HG03175 (cell line): ENCODE measurements at regions not wholly inside any gene's neighbourhood (a gene's known extent, or its start where the extent isn't known, plus 50 kb on each side); places are given as distances from the start of the nearest gene placed in this dataset.

Experiments
- ATAC-seq: cut with Tn5 transposase; IDR thresholded peaks from one replicate; pipeline ENCODE4 v1.9.1; 2021; ENCODE audit warnings: mild to moderate bottlenecking, moderate library complexity; ENCODE audit not compliant: unreplicated experiment

DNA sequence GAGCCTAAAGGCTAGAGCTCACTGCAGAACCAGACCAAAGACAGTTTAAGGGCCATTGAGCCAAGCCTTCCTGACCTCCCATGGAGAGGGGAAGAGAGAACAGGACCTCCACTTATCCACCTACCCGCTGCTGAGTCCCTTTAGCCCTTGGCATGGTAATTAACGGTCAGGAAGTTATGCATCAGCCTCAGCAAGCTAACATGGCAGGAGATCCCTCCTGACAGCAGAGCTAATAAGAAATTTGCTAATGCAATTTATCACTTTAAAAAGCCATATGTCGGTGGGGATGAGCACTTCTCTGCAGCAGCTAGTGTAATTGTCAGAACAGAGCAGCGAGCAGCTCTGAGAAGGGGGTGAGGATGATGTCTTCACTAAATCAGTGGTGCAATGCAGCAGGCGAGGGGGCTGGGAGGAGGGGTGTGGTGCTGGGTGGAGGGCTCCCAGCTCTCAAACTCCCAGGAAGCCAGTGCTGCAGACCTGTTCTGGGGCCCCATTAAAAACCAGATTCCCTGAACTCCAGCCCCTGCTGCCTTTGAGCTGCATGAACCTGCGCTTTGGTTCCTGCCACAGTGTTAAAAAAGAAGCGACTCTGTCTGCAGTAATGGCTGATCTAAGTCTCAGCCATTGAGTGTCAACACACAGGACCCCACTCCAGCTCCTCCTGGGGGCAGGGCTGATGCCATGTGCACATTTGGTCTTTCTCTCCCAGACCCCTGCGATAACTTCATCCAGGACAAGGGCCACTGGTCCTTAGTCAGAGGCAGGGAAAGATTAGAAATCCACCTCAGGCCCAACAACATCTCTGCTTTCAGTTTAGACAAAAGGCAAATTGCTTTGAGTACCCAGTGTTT, 63.0 kb upstream of the CALM2 start:
- ATAC-seq = no peak

GRCh38 chr2:47238638-47239037, 62.3 kb upstream of the CALM2 start:
- ATAC-seq = no peak

DNA sequence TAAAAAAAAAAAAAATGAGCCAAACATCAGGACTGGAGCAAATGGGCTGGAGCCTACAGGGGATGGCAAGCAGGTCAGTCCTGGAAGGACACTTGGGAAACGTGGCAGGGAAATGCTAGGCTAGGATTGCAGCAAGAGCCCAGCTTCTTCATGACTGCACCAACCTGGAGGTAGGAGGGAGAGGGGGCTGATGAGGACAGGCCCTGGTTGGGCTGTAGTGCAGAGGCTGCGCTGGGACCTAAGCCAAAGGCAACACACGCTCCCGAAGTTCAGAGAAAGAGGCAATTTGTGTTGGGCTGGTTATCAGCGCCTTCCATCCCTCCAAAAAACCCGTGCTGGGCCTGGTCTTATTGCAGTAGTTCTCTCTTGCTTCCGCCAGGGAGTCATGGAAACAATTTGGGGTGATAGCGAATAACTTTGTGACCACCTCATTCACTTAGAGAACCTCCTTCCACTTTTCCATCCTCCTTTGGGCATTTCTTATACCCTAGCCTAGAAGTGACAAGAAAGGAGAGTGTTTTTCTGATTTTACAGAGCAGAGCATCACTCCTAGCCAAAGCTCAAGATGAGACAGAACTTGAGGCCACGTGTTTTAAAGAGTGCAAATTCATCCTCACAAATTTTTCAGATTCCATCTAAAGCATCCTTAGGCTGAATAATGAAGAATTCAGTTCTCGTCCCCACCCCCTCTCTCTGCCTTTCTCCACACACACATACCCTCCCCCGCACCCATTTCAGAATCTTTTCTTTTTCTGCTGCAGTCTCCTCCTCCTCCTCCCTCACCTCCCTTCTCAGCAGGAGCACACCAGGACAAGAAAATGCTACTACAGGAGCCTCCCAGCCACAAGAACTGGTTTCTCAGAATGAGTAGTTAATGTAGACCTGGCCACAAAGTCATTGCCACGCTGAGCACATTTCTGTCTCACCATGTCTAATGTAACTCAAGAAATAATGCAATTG, 61.3 kb upstream of the CALM2 start:
- ATAC-seq = no peak

DNA sequence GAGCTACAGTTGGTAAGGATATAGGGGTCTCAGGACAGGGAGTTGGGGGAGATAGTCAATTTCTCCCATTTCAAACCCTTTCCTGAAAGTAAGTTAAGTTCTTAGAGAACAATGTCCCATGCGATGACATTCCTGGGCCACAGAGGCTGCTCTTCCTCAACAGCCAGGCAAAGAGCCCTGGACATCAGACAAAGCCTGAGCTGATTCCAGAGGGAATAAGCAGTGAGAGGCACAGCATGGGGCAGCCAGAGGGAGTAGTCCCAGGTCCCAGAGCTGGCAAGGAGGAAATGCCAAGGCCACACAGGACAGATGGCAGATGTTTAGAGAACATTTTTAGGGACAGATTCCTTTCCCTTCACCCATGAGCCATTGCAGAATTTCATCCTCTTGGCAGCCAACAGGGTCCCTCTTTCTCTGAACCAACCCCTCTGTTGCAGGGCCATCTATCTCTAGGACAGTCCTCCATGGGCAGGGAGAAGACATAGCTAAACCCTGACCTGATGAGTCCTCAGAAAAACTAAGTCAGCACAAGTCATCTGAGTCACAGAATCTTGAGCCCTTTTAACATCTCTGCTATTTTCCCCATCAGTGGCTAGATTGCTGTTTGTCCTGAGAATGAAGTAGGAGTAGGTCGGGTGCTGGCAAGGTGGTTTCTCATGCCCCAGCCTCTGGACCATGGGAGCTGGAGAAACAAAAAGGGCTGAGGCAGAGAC, 60.3 kb upstream of the CALM2 start:
- ATAC-seq = no peak

DNA sequence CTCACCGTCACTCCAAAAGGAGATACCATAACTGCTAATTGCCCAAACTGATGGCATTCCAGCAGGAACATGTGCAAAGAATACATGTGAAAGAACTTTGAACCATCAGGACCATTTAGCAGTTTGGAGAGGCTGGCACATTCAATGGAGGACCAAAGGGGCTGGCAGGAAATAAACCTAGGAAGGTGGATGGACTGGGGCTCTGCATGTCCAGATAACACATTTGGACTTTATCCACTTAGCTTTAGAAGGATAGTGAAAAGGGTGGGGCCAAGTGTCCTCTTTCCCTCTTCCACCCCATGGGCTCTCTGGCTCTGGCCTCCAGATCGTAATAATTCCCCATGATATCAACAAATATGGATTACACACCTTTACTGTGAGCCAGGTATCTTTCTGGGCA, 58.8 kb upstream of the CALM2 start:
- no peak for ATAC-seq

DNA sequence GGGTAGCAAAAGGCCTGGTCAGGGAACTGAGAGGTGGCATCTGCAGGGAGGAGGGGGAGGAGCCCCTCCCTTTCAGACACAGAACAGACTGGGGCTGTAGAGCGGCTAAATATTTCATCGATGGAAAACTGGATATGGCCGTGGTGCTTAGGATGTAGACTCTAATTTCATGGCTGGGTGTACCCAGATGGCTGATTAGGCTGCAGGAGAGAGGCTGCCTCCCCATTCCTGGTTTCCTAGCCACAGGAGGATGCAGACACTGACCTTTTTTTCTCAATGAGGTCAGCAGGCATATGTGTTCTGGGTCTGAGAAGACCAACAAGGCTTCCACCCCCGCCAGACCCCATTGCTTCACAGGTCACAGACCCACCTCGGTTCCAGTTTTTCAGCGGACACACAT, 58.1 kb upstream of the CALM2 start:
- ATAC-seq = no peak

GRCh38 chr2:47232738-47233415, 56.6 kb upstream of the CALM2 start:
- no peak for ATAC-seq

GRCh38 chr2:47230418-47230817, 54.1 kb upstream of the CALM2 start:
- no peak for ATAC-seq

DNA sequence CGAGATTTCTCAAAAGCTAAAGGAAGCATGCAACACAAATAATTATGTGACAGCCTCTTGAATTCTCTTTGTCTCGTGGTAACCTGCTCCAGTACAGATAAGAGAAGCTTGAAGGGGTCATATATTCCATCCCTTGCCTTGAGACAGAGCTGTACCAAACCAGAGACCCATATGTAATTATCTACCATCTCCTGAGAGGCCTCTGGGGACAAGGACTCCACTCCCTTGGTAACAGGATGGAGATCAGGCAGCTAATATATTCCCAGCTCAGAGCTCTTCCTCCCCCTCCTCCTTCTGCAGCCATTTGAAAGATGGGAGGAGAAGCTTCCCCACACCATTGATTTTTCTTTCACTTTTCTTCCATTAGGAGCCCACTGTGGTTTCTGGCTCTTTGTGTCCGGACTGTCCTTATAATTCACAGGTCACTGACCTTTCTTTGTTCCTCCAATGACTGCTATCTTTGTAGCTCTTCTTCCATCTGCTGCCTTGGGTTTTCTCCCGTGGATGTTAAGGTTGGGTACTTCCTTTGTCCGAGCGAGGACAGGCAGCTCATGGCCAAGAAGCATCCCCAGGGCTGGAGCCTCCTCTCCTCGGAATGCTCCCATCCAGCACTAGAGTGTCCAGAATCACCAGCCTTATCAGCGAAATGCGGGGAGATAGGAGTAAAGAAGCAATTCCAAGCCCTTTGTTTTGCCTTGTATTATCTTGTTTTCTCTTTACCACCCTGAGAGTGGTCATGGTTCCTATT, 51.4 kb upstream of the CALM2 start:
- no peak for ATAC-seq

GRCh38 chr2:47226923-47227220, 50.6 kb upstream of the CALM2 start:
- ATAC-seq = no peak

GRCh38 chr2:47226132-47226922, 50.0 kb upstream of the CALM2 start:
- ATAC-seq = no peak
